ENCODE measurements at regions not wholly inside any gene's neighbourhood (a gene's known extent, or its start where the extent isn't known, plus 50 kb on each side); places are given as distances from the start of the nearest gene placed in this dataset.

- DNase-seq: no peak
Measured at GRCh38 chr13:42722883-42723539, 58.4 kb upstream of the FAM216B start.

DNA sequence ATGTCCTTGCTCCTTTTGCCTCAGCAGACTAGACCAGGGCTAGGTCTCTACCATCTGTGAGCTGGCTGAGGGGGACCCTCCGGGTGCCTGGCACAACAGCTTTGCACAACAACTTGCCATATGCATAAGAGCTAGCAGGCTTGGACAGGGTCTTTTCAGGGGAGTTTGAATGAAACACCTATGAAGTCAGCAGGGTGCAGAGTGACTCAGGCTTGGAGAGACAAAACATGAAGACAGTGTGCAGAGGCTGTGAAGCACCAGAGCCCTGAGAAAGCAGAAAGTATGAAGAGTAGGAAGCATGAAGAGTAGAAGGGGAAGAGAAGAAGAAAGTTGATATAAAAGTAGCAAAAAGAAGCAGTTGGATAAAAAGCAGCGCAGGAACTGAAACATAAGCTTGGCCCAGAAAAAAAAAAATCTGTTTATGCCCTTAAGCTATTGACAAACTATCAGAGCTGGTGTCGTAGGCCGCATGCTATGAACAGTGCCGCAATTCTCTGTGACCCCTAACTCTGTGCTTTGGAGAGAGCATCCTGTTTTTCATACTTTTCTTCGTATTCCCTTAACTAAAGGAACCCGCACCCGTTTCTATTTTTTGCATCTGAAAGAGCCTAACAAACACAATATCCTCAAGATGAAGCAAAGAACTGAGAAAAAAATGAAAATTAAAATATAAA is 52.7 kb upstream of the FAM216B start:
- no peak for DNase-seq

DNA sequence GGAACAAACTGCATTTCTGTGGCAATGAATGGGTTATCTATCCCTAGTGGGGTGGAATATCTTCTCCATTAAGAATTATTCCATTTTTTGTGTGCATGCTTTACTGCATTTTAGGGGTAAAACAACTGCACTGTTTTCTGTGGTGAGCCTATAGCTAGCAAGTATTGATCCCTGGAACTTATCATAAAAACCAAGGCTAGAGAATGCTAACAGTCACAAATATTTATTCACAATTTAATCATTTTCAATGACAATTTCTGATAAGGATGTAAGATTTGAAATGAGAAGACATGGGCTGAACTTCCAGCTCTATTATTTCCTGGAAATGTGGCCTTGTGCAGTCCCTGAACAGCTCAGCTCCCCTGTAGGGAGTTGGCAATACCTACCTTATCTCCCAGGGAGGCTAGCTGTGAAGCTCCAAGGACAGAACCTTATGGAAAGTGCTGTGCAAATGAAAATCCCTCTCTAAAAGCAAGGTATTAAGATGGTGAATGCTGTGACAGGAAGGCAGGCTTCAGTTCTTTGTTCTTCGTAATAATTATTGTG is 51.5 kb upstream of the FAM216B start:
- DNase-seq: no peak

Data from NCI-H345 (cell line).